IPS-11a (cell line): ENCODE measurements at regions not wholly inside any gene's neighbourhood (a gene's known extent, or its start where the extent isn't known, plus 50 kb on each side); places are given as distances from the start of the nearest gene placed in this dataset.
"Not testable (repeated sequence)": the region's sequence is repeated elsewhere in the genome, so short reads cannot be mapped to it uniquely, and the experiment has no call there.

Experiments used
- H3K4me3 ChIP-seq: one replicate; pipeline ENCODE4 v1.5.1; 2013; ENCODE audit warnings: low read depth, low read length, control low read depth

GRCh38 chrX:122625821-122626220 is 558.3 kb upstream of the GRIA3 start:
- no peak overlapping the region for H3K4me3 ChIP-seq

- no peak overlapping the region for H3K4me3 ChIP-seq
Measured at GRCh38 chrX:122626871-122627270, 557.2 kb upstream of the GRIA3 start.

- H3K4me3 ChIP-seq, result no peak overlapping the region
Measured at GRCh38 chrX:122641136-122641535, 542.9 kb upstream of the GRIA3 start.

- no peak overlapping the region for H3K4me3 ChIP-seq
Measured at GRCh38 chrX:122641826-122642225, 542.3 kb upstream of the GRIA3 start.

GRCh38 chrX:122655256-122655655 is 528.8 kb upstream of the GRIA3 start:
- not testable (repeated sequence) for H3K4me3 ChIP-seq

- no peak overlapping the region for H3K4me3 ChIP-seq
Measured at GRCh38 chrX:122666601-122667000, 517.5 kb upstream of the GRIA3 start.

GRCh38 chrX:122667667-122668066 is 516.4 kb upstream of the GRIA3 start:
- no peak overlapping the region for H3K4me3 ChIP-seq

GRCh38 chrX:122703762-122704161 is 480.3 kb upstream of the GRIA3 start:
- no peak overlapping the region for H3K4me3 ChIP-seq

- no peak overlapping the region for H3K4me3 ChIP-seq
Measured at GRCh38 chrX:122739770-122740169, 444.3 kb upstream of the GRIA3 start.

- no peak overlapping the region for H3K4me3 ChIP-seq
Measured at GRCh38 chrX:122770581-122770980, 413.5 kb upstream of the GRIA3 start.

GRCh38 chrX:122771933-122772332 is 412.1 kb upstream of the GRIA3 start:
- no peak overlapping the region for H3K4me3 ChIP-seq

GRCh38 chrX:122777766-122778165 is 406.3 kb upstream of the GRIA3 start:
- H3K4me3 ChIP-seq, result no peak overlapping the region

- H3K4me3 ChIP-seq, result no peak overlapping the region
Measured at GRCh38 chrX:122783918-122784317, 400.2 kb upstream of the GRIA3 start.

- no peak overlapping the region for H3K4me3 ChIP-seq
Measured at GRCh38 chrX:122787231-122787630, 396.8 kb upstream of the GRIA3 start.

GRCh38 chrX:122788216-122788615 is 395.9 kb upstream of the GRIA3 start:
- no peak overlapping the region for H3K4me3 ChIP-seq

- no peak overlapping the region for H3K4me3 ChIP-seq
Measured at GRCh38 chrX:122790376-122791095, 393.5 kb upstream of the GRIA3 start.

- H3K4me3 ChIP-seq, result no peak overlapping the region
Measured at GRCh38 chrX:122813876-122814275, 370.2 kb upstream of the GRIA3 start.

GRCh38 chrX:122816288-122816687 is 367.8 kb upstream of the GRIA3 start:
- no peak overlapping the region for H3K4me3 ChIP-seq

GRCh38 chrX:122817321-122817955 is 366.6 kb upstream of the GRIA3 start:
- no peak overlapping the region for H3K4me3 ChIP-seq

- H3K4me3 ChIP-seq, result no peak overlapping the region
Measured at GRCh38 chrX:122818068-122818467, 366.0 kb upstream of the GRIA3 start.

GRCh38 chrX:122833230-122833629 is 350.8 kb upstream of the GRIA3 start:
- H3K4me3 ChIP-seq, result no peak overlapping the region

- H3K4me3 ChIP-seq, result no peak overlapping the region
Measured at GRCh38 chrX:122835886-122836285, 348.2 kb upstream of the GRIA3 start.

- no peak overlapping the region for H3K4me3 ChIP-seq
Measured at GRCh38 chrX:122850326-122850725, 333.8 kb upstream of the GRIA3 start.
